GM21825 (cell line): ENCODE measurements at regions not wholly inside any gene's neighbourhood (a gene's known extent, or its start where the extent isn't known, plus 50 kb on each side); places are given as distances from the start of the nearest gene placed in this dataset.
"Not testable (repeated sequence)": the region's sequence is repeated elsewhere in the genome, so short reads cannot be mapped to it uniquely, and the experiment has no call there.

ENCODE experiments used
- ATAC-seq: cut with Tn5 transposase; IDR thresholded peaks from one replicate; pipeline ENCODE4 v1.9.1; 2021; ENCODE audit warnings: mild to moderate bottlenecking, moderate library complexity; ENCODE audit not compliant: unreplicated experiment

DNA sequence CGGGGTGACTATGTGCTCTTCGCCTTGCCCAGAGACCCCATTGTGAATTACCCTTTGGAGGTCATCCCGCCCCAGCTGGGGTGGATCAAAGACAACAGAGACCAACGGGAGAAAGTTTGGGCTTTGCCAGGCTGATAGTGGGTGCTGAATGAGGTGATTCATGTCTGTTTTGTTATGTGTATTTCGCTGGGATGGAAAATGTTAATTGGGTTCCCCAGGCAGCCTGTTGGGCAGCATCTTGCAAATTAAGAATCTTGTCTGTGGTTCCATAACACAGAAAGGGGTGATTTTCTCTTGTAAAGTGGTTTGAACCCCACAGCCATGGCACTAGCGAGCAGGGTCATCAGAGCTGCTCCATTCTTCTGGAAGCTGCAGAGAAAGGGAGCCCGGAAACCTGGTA, 63.1 kb upstream of the UNC93A start:
- ATAC-seq, result no peak

DNA sequence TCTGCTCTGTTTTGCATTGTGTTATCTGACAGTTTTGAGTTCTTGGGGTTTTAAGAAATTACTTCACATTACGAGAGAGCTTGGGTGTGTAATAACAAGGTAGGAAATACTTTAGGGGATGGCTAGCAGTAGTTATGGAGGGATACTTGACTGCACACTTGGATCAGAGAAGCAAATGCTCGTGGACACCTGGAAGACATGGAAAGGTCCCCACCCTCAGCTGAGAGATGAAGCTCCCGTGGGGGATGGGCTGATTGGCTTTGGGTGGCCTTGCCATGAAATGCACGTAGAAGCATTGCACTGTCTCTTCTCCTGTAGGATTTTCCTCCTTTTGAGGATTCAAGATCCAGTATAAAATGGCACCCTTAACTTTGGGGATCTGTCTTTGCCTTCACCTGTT, 61.5 kb upstream of the UNC93A start:
- no peak for ATAC-seq

DNA sequence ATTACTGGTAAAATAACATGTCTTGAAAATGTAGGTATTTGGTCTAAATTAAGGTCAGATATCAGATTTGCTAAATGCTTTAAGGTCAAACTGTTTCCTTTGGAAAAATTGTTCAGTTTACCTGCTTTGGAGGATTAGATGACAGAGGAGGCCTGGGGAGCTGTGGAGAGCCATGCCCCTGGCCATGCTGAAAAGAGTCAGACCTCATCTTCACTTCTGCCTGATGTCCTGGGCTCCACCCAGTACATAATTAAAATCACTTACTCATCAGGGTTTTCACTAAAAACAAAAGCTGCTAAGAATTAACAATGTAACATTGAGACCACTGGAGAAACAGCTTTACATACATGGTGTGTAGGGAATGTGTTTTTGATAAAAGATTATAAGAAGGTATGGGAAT, 60.8 kb upstream of the UNC93A start:
- ATAC-seq, result no peak

DNA sequence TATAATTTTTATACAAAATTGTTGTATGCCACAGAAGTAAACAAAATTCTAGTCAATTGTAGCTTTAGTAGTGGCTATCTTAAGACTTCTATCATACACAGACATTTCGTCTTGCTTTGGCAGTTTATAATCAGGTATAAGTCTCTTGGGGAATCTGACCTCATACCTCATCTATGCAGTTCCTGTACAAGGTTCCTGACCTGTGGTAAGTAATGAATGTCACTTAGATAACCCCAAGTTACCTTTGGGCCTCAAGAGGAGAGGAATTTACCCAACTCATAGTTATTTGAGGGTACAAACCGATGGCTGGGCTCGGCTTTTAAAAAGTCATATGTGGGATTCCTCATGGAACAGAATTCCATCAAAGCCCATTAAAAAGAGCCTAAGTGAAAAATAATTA, 58.8 kb upstream of the UNC93A start:
- ATAC-seq, result no peak

DNA sequence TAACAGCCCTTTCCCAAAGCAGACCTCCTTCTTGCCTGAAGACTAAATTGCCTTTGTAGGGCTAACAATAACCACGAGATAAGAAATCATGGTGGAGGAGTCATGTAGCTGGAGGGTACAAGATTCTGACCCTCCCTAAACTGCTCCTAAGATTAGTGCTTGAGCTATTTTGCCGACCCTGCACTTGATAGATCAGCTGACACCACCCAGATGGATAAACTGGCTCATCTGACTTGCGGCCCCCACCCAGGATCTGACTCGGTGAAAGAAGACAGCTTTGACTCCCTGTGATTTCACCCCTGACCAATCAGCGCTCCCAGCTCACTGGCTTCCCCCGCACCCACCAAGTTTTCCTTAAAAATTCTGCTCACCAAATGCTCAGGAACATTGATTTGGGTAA, 57.6 kb upstream of the UNC93A start:
- ATAC-seq, result no peak

DNA sequence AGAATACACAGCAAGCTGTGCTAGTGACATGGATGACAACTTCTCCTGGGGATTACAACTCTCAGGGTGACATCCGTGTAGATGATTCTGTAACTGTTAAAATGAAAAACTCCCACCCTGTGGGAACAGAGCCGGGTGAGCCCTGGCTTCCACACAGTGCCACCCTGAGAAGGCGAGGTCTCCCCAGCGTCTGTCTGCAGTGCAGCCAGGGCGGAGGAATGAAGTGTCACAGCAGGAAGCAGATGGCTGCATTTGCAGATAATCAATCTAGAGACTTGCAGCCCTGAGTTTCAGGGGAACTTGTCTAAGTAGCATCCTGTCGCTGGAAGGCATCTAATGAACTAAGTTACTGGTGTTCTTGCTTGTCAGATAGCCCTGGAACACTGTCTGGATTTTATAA, 56.5 kb upstream of the UNC93A start:
- not testable (repeated sequence) for ATAC-seq

DNA sequence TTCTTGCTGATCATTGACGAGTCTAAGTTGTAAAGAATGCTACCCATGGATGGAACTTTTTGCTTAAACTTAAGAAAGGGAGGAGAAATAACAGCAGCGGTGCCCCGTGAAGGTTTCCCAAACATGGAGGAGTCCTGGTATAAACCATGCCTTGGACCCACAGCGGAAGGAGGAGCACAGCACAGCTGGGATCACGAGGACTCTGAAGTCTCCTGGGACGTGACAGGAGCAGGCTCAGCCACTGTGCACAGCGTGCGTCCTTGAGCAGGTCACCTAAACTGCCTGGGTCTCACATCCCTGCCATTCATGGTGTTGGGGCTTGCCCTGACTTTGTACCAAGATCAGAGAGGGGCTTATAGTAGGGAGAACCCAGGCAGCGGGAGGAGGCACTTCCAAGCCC, 56.1 kb upstream of the UNC93A start:
- ATAC-seq, result no peak

DNA sequence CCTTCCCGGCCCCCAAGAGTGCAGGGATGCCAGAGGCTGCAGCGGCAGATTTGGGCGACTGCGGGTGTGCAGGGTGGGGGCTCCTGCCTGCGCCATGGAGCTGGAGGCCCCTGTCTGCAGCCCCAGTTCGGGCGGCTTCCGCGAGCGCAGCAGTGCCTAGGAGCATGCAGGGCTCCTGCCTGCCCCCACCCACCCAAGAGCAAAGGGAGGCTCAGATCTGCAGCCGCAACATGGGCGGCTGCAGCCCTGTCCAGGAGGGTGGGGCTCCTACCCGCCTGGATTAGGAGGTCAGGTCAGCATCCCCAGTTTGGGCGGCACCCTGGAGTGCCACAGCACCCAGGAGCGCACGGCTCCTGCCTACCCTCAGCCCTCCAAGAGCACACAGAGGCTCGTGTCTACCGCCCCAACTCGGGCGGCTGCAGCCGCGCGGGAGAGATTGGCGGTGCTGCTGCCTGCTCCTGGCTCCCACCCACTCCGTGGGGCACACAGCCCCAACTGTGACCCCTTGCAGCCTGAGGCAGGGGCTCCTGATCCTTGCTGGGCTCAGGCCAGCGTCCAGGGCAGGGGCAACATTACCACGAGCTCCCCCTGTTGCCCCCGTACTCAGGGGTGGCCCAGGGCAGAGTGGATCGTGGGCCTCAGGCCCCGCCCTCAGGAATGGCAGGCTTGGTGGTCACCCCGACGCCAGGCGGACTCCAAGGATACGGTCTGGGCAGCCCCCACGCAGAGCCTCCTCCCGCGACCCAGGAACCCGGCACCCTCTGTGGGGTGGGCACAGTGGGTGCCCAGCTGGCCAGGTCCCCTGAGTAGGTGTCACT, 55.5 kb upstream of the UNC93A start:
- no peak for ATAC-seq

DNA sequence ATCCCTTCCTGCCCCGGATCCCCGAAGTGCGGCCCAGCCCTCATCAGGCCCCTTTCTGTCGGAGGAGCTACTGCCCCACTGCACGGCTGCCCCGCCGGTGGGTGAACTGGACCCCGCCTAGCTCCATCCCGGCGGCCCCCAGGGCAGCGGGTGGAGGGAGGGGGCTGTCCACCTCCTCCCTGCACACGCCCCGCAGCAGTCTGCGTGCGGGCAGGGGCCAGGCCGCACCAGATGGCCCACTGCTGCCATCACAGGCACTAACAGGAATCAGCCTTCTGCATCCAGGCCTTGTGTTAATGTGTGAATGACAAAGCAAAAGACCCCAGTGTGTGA, 54.9 kb upstream of the UNC93A start:
- no peak for ATAC-seq

DNA sequence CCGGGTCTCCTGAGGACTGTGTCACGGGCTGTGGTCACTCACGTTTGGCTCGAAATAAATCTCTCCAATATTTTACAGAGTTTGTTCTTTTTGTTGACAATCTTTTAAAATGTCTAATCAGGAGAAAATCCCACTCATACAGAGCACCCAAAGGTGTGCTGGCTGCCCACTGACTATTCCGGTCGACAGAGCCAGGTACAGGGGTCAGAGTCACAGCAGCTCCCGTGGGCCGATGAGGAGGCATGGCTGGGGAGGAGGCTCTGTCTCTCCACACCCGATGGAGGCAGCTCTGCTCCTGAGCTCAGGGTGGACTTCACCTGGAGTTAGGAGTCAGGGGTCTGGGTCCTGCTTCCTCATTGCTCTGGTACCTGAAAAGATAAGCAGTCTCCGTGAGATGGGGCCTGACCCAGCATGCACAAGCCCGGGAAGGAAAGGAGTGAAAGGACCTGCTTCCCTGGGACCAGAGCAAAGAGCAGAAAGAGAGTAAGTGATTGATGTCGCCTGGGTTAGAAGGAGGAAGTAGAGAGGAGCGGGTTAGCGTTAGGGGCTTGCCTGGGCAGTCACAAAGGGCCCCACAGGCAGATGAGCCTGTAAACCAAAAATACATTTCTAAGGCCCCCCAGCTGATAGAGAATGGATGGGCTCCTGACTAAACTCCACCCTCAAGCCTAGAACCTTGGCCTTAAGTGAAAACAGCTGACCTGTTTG, 53.5 kb upstream of the UNC93A start:
- no peak for ATAC-seq

DNA sequence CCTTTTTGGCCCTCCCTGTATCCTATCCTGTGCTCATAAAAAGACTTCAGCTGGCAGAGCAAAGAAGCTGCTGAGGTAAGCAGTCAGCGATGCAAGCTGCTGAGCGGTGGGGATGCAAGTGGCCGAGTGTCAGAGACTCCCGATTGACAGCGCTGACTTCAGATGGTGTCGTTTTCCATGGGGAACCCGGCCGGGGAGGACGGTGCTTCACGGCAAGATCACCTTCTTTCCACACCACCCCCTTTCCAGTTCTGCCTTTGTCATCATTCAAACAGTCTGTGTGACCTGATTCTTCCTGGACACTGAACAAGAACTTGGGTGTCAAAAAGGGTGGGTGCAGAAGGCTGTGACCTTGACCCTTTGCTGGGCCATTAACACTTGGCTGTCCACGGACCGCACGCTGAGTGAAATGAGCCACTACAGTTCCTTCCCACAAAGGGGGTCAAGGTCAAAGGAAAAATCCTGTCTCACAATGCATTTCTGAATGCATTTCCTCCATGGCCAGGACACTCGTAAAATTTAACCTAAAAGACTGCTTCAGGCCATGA, 52.9 kb upstream of the UNC93A start:
- ATAC-seq, result no peak

DNA sequence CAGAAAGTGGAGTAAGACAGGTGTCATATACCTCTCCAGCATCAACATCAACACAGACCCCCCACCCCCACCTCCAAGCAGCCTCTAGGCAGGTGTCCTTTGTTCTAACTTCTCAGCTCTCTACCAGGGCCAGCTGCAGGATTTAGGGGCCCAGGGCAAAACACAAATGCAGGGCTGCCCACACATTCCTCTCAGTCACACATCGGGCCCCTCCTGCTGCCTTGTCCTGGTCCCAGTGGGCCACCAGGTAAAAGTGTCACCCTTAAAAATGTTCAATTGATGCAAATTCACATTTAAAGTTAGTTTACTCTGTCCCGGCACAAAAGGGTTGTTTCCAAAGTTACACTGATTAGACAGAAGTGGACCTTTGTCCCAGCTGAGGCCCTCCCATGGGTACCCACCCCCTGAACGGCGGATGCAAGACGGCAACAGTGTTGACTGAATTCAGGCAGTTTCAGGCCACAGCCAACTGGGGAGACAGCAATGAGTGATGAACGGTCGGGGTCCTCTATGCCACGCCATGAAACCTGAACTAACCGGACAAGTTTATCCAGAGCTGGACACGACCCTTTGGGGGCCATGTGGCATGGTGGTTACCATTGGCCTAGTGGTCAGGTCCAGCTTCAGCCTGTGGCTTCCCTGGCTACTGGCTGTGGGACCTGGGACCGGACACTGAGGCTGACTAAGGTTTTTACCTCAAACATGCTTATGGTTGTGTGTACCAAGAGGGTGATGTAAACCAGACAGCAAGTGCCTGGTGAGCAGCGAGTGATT, 52.2 kb upstream of the UNC93A start:
- ATAC-seq, result no peak

DNA sequence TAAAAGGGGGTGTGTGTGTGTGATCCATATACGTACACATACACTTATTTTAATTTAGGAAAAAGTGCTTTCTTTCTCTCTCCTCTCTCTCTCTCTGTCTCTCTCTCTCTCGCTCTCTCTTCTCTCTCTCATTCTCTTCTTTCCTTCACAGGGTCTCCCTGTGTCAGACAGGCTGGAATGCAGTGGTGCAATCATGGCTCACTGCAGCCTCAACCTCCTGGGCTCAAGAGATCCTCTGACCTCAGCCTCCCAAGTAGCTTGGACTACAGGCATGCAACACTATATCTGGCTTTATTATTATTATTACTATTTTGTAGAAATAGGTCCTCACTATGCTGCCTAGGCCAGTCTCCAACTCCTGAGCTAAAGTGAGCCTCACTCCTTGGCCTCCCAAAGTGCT, 51.6 kb upstream of the UNC93A start:
- not testable (repeated sequence) for ATAC-seq

DNA sequence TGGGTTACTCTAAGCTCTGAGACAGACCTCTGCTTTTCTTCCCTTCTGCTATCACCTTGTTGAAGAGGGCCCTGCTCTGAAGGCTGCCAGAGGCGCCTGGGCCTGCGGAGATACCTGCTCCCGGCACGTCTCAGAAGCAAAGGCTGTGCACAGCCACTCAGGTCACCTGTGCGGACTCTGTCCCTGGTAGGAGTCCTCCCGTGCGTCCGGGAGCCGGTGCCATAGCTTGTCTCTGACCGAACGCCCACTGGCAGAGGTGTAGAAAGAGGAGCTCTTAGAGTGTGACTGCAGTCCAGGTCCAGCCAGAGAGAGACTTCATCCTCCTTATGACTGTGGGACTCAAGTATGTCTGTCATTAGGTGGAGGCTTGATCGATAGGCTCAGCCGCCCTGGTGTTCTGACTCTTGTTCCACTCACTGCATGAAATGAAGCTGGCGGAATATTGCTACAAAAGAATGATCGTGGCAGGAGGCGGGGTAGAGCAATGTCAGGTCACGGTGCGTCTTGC, 51.0 kb upstream of the UNC93A start:
- ATAC-seq, result no peak
